Pons (tissue), 1 donor: ENCODE measurements at regions not wholly inside any gene's neighbourhood (a gene's known extent, or its start where the extent isn't known, plus 50 kb on each side); places are given as distances from the start of the nearest gene placed in this dataset.

Source experiments
- DNase-seq: peaks from one replicate; pipeline ENCODE4 v3.0.0-alpha.2; 2016; ENCODE audit warnings: low spot score

GRCh38 chr2:7210712-7211111 is 293.5 kb downstream of the RNF144A start:
- DNase-seq: no peak

- no peak for DNase-seq
These were observed 308.6 kb downstream of the RNF144A start for GRCh38 chr2:7225848-7226247.

- no peak for DNase-seq
These were observed 309.3 kb downstream of the RNF144A start for GRCh38 chr2:7226501-7226900.

DNA sequence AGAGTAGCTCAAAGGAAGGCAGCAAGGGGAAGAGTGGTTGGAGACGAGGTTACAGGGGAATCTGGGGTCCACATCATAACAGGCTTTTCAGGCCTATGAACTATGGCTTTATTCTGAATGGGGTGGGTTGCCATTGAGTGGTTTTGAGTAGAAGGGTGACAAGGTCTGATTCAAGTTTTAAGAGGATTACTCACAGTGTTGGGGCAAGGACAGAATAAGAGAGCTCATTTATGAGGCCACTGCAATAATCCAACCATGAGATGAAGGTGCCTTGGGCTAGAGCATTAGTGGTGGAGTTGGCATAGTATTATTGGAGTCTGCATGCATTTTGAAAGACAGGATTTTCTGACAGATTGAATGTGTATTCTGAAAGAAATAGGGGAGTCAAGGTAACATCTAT is 315.9 kb downstream of the RNF144A start:
- DNase-seq: no peak

GRCh38 chr2:7237466-7237865 is 320.3 kb downstream of the RNF144A start:
- peak; percentile 17 for DNase-seq

- no peak for DNase-seq
These were observed 321.9 kb downstream of the RNF144A start for GRCh38 chr2:7239078-7239477.

DNA sequence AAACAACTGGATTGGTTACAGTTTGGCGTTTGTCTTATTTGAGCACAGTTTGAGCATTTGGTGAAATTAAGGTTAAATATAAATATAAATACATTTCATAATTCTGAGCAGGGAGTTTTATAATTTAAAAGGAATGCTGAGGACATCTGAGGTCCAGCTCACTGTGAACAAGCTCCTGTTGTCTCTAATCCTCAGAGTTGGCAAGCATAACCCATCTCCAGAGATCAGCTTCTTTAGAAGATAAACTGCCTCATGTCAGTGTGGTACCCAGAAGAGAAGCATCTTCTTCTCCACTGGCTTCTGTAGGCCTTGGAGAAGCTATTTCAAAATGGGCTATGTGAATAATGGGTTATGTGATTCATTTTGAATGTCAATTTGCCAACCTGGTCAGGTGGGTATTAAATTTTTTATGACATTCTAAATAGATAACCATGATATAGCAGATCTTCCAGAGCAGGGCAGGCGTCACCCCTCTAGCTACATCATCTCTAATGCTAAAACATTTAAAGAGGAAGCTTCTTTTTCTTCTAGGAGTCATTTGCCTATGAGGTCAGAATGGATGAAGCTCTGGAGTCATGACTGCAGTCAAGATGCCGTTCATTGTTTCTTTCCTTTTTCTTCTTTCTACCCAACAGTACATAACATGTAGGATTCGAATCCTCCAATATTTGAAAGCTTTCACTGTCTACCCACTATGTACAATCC is 324.0 kb downstream of the RNF144A start:
- DNase-seq: no peak

- DNase-seq: no peak
These were observed 325.1 kb downstream of the RNF144A start for GRCh38 chr2:7242189-7242867.

- no peak for DNase-seq
These were observed 326.1 kb downstream of the RNF144A start for GRCh38 chr2:7243276-7243675.

DNA sequence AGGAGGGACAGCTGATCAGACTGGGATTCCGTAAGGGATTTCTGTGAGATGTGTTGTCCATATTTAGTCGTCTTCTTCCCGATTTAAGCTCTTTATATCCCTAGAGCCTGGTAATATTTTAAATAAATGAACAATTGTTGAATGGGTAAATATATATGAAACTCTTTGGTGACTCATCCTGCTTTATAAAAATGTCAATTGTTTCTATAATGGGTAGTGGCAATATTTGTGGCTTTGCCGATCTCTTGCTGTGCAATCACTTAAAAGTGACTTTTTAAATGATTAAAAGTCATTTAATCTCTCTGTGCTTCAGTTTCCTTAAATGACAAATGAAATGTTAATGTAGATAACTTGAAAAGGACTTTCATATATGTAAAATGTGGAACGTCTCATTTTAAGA is 339.2 kb downstream of the RNF144A start:
- no peak for DNase-seq

DNA sequence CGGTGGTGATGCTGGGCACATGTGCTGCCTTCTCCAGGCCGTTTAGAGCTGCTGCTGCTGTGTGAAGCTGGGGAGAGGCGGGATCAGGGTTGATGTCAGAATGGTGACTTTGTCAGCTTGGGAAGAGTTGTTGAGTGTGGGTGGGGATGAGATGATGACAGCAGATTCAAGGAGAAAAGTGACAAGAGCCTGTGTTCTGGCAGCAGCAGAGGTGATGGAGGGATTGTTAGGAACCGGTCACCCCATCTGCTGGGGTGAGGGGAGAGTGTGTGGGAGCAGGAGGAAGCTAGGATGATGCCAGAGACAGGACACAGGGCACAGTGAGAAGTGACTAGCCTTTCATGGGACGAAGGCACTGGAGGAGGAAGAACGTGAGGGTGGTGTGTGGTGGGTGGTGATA is 345.5 kb downstream of the RNF144A start:
- no peak for DNase-seq

DNA sequence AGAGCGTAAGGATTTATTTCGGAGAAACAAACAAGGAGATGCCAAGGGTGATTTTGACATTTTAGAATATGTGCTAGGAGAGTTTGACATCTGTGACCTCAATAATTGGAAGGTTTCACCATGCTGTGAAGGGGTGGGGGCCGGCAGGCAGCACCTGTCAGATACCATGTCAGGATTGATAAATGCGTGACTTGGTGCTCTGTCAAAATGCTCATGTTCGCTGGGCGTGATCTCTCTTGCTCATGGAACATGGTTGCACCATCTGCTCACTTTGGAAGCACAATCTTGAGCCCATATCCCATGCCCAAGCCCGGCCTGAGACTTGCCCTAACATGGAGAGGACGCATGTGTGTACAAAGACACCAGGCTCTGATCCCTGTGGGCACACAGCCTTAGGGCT is 347.6 kb downstream of the RNF144A start:
- DNase-seq: no peak

GRCh38 chr2:7265286-7265685 is 348.1 kb downstream of the RNF144A start:
- DNase-seq: no peak

GRCh38 chr2:7269106-7269643 is 352.0 kb downstream of the RNF144A start:
- no peak for DNase-seq

DNA sequence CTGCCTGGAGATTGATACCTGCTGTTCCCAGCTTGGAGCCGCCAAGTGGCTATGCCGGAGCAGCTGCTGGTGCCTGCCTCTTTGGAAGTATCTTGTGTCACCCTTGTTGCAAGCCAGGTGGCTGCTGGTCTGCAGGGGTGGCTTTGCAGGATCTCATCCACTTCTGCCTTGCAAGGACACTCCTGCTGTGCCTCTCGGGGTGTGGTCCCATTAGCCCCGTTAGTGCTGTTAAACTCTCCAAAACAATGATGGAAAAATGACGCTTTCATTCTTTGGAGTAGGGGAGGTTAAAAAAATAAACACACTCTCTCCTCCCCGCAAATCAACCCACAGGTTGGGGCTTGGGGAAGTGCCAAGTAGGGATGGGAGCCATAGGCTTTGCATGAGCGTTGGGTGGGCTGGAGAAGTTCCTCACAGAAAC is 352.8 kb downstream of the RNF144A start:
- no peak for DNase-seq

DNA sequence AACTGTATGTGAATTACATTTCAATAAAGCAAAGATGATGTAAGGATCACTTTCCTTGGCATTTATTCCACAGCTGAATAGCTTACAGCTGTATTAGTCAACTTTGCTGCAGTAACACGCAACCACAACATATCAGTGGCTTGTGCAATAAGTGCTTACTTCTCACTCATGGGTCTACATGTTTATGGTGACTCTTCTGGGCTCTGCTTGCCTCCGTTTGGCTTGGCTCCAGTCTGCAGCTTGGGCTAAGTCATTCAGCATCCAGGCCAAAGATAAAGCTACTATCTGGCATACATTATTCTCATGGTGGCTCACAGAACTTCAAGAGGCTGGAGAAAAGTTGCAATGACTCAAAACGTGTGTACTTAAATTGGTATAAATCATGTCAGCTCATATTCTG is 355.0 kb downstream of the RNF144A start:
- no peak for DNase-seq

DNA sequence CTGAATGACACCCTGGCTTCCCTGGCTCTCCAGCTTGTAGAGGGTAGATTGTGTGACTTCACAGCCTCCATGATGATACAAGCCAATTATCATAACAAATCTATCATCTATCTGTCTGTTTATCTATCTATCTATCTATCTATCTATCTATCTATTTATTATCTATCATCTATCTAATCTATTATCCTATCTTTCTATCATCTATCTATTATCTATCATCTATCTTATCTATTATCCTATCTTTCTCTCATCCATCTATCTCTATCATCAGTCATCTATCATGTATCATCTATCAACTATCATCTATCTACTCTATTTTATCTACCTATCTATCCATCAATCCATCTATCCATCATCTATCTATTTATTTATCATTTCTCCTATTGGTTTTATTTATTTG is 361.8 kb downstream of the RNF144A start:
- DNase-seq: no peak

GRCh38 chr2:7279421-7279949 is 362.3 kb downstream of the RNF144A start:
- DNase-seq: no peak

GRCh38 chr2:7280790-7281189 is 363.6 kb downstream of the RNF144A start:
- no peak for DNase-seq

- DNase-seq: no peak
These were observed 364.3 kb downstream of the RNF144A start for GRCh38 chr2:7281231-7282201.

GRCh38 chr2:7286120-7286519 is 368.9 kb downstream of the RNF144A start:
- no peak for DNase-seq

- no peak for DNase-seq
These were observed 371.3 kb downstream of the RNF144A start for GRCh38 chr2:7288484-7288883.
